Retinal pigment epithelial cell (primary cell): ENCODE measurements at regions not wholly inside any gene's neighbourhood (a gene's known extent, or its start where the extent isn't known, plus 50 kb on each side); places are given as distances from the start of the nearest gene placed in this dataset.

Experiments
- DNase-seq: peaks from one replicate; pipeline ENCODE4 v3.0.0-alpha.2; 2010; ENCODE audit warnings: low read depth
- H3K4me3 ChIP-seq: 2 replicates; pipeline ENCODE4 v1.5.1; 2011; ENCODE audit warnings: mild to moderate bottlenecking, low read length, control low read depth, moderate library complexity
- CTCF ChIP-seq: conservative IDR thresholded peaks from 2 replicates; pipeline ENCODE4 v1.5.1; 2011; ENCODE audit warnings: low read depth, low read length, control low read depth, inconsistent platforms

GRCh38 chr19:28558783-28559182, 654.2 kb downstream of the UQCRFS1 start:
- TF ChIP-seq CTCF = no peak
- DNase-seq = no peak
- no peak overlapping the region for H3K4me3 ChIP-seq

GRCh38 chr19:28556371-28556770, 656.6 kb downstream of the UQCRFS1 start:
- no peak for DNase-seq
- H3K4me3 ChIP-seq = no peak overlapping the region
- no peak for TF ChIP-seq CTCF

GRCh38 chr19:28555317-28555716, 657.6 kb downstream of the UQCRFS1 start:
- no peak overlapping the region for H3K4me3 ChIP-seq
- DNase-seq = no peak
- no peak for TF ChIP-seq CTCF

GRCh38 chr19:28554321-28555091, 658.4 kb downstream of the UQCRFS1 start:
- no peak for TF ChIP-seq CTCF
- DNase-seq = no peak
- no peak overlapping the region for H3K4me3 ChIP-seq

- H3K4me3 ChIP-seq = no peak overlapping the region
Observed at GRCh38 chr19:28553764-28554163, 659.2 kb downstream of the UQCRFS1 start.

GRCh38 chr19:28553005-28553404, 659.9 kb downstream of the UQCRFS1 start:
- H3K4me3 ChIP-seq = no peak overlapping the region
- TF ChIP-seq CTCF = no peak
- no peak for DNase-seq

More at GRCh38 chr19:28553764-28554163, 659.2 kb downstream of the UQCRFS1 start:
- no peak for TF ChIP-seq CTCF
- no peak for DNase-seq

GRCh38 chr19:28549680-28550277, 663.2 kb downstream of the UQCRFS1 start:
- no peak for TF ChIP-seq CTCF
- DNase-seq = no peak
- no peak overlapping the region for H3K4me3 ChIP-seq
